H1 (cell line): ENCODE measurements at regions not wholly inside any gene's neighbourhood (a gene's known extent, or its start where the extent isn't known, plus 50 kb on each side); places are given as distances from the start of the nearest gene placed in this dataset.
A peak's percentile ranks its signal among the peaks of the same experiment; 100 is the strongest.

Source experiments
- CTCF ChIA-PET: fragments of 300-600 bp; sonication (Branson Sonifier 250); formaldehyde crosslinking; loops from one replicate; lab custom pipeline; 2021; ENCODE audit not compliant: partially characterized antibody; lab: Charles Lee
- POLR2A ChIA-PET: fragments of 300-600 bp; sonication (Branson Sonifier 250); formaldehyde crosslinking; loops from one replicate; lab custom pipeline; 2021; ENCODE audit warnings: inconsistent platforms; ENCODE audit not compliant: partially characterized antibody; lab: Charles Lee
- DNase-seq, 2 experiments: peaks; one replicate each; pipeline versions ENCODE4 v3.0.0 to v3.0.0-alpha.2; 2010 to 2022; ENCODE audit warnings: low spot score in 2 of 2, low read depth in 1 of 2, mixed read lengths in 1 of 2
- FAIRE-seq: peaks from 2 replicates; lab custom pipeline; 2011; peaks lifted over from hg19 to GRCh38; lab: Jason Lieb, UNC
- H2AFZ ChIP-seq: 2 replicates; pipeline ENCODE4 v1.8.1; 2012; ENCODE audit warnings: low read length, inconsistent platforms
- H2AK5ac ChIP-seq: 2 replicates; pipeline ENCODE4 v1.6.1; 2013; ENCODE audit warnings: low read depth, low read length
- H2BK120ac ChIP-seq: replicated peaks from 2 replicates; pipeline ENCODE3; 2013; ENCODE audit warnings: low read depth, low read length, inconsistent platforms
- H2BK12ac ChIP-seq: 2 replicates; pipeline ENCODE4 v1.6.1; 2013; ENCODE audit warnings: low read depth, low read length
- H2BK15ac ChIP-seq: 2 replicates; pipeline ENCODE4 v1.6.1; 2013; ENCODE audit warnings: low read length
- H2BK20ac ChIP-seq: 2 replicates; pipeline ENCODE4 v1.6.1; 2013; ENCODE audit warnings: low read length
- H2BK5ac ChIP-seq: 2 replicates; pipeline ENCODE4 v1.6.1; 2013; ENCODE audit warnings: low read depth, low read length
- H3K14ac ChIP-seq: 2 replicates; pipeline ENCODE4 v1.6.1; 2013; ENCODE audit warnings: inconsistent platforms; ENCODE audit not compliant: insufficient read length
- H3K18ac ChIP-seq: 2 replicates; pipeline ENCODE4 v1.6.1; 2013; ENCODE audit warnings: low read length; ENCODE audit errors: extremely low read depth
- H3K23ac ChIP-seq: 2 replicates; pipeline ENCODE4 v1.6.1; 2013; ENCODE audit warnings: inconsistent platforms; ENCODE audit not compliant: insufficient read length
- H3K23me2 ChIP-seq: 2 replicates; pipeline ENCODE4 v1.6.1; 2013; ENCODE audit warnings: low read depth, low read length
- H3K27ac ChIP-seq: 2 replicates; pipeline ENCODE4 v1.6.1; 2011; ENCODE audit warnings: low read depth, low read length, inconsistent platforms
- H3K27me3 ChIP-seq, 4 experiments: replicated peaks in 1 of 4; 1 replicate in 1 of 4; 2 replicates in 3 of 4; pipeline versions ENCODE4 v1.6.1 to v1.8.1; 2011 to 2013; ENCODE audit warnings: low read length in 3 of 4, mild to moderate bottlenecking in 3 of 4, inconsistent platforms in 2 of 4, mixed read lengths in 2 of 4, moderate library complexity in 1 of 4; ENCODE audit not compliant: control insufficient read depth in 3 of 4, insufficient read depth in 3 of 4; ENCODE audit errors: extremely low read depth in 1 of 4
- H3K36me3 ChIP-seq, 4 experiments: 2 replicates each; pipeline versions ENCODE4 v1.6.1 to v1.8.1; 2011 to 2013; ENCODE audit warnings: mild to moderate bottlenecking in 4 of 4, low read length in 3 of 4, moderate library complexity in 2 of 4, control low read depth in 1 of 4, inconsistent platforms in 1 of 4; ENCODE audit not compliant: insufficient read depth in 4 of 4, control insufficient read depth in 2 of 4
- H3K4ac ChIP-seq: replicated peaks from 2 replicates; pipeline ENCODE3; 2013; ENCODE audit warnings: low read length, low read depth, mixed read lengths, inconsistent platforms; ENCODE audit not compliant: insufficient read length
- H3K4me1 ChIP-seq, 4 experiments: replicated peaks in 1 of 4; 1 replicate in 1 of 4; 2 replicates in 3 of 4; pipeline versions ENCODE4 v1.6.1 to v1.8.1; 2011 to 2013; ENCODE audit warnings: low read length in 3 of 4, inconsistent platforms in 2 of 4, mixed read lengths in 1 of 4; ENCODE audit not compliant: insufficient read depth in 4 of 4, control insufficient read depth in 3 of 4
- H3K4me2 ChIP-seq, 2 experiments: 2 replicates each; pipeline versions ENCODE4 v1.6.1 to v1.8.1; 2011 to 2013; ENCODE audit warnings: low read depth in 2 of 2, low read length in 2 of 2, control low read depth in 1 of 2, inconsistent platforms in 1 of 2, mild to moderate bottlenecking in 1 of 2; ENCODE audit not compliant: insufficient read depth in 1 of 2
- H3K4me3 ChIP-seq, 4 experiments: fragments of 200-600, 300-600 bp in 1 of 4; sonication (generic), shearing (Covaris generic), sonication (Bioruptor Twin) in 1 of 4; 2 replicates each; pipeline versions ENCODE4 v1.5.1 to v1.8.1; 2011 to 2016; ENCODE audit warnings: low read length in 4 of 4, low read depth in 3 of 4, control low read depth in 2 of 4, inconsistent platforms in 2 of 4, mild to moderate bottlenecking in 2 of 4, mixed read lengths in 1 of 4, moderate library complexity in 1 of 4; ENCODE audit not compliant: insufficient read depth in 2 of 4; ENCODE audit errors: extremely low read depth in 1 of 4
- H3K56ac ChIP-seq: replicated peaks from 2 replicates; pipeline ENCODE3; 2013; ENCODE audit warnings: low read depth, mild to moderate bottlenecking, mixed read lengths, low read length, inconsistent platforms; ENCODE audit not compliant: insufficient read length
- H3K79me1 ChIP-seq: 2 replicates; pipeline ENCODE4 v1.6.1; 2013; ENCODE audit warnings: low read depth, low read length, control low read depth
- H3K79me2 ChIP-seq, 2 experiments: 2 replicates each; pipeline versions ENCODE4 v1.6.1 to v1.8.1; 2012 to 2013; ENCODE audit warnings: low read length in 2 of 2, mild to moderate bottlenecking in 2 of 2, inconsistent platforms in 1 of 2; ENCODE audit not compliant: insufficient read depth in 2 of 2, control insufficient read depth in 1 of 2
- H3K9ac ChIP-seq, 4 experiments: replicated peaks in 1 of 4; 1 replicate in 1 of 4; 2 replicates in 3 of 4; pipeline versions ENCODE4 v1.6.1 to v1.8.1; 2011 to 2013; ENCODE audit warnings: low read depth in 3 of 4, low read length in 3 of 4, control low read depth in 2 of 4, mild to moderate bottlenecking in 2 of 4, moderate library complexity in 2 of 4, inconsistent platforms in 1 of 4; ENCODE audit errors: extremely low read depth in 1 of 4
- H3K9me3 ChIP-seq, 2 experiments: 2 replicates each; pipeline versions ENCODE4 v1.6.1 to v1.8.1; 2012 to 2013; ENCODE audit warnings: mild to moderate bottlenecking in 2 of 2, moderate library complexity in 2 of 2, control low read depth in 1 of 2, inconsistent platforms in 1 of 2, low read depth in 1 of 2, low read length in 1 of 2, mixed read lengths in 1 of 2; ENCODE audit not compliant: insufficient read depth in 2 of 2
- H4K20me1 ChIP-seq, 2 experiments: replicated peaks in 1 of 2; 2 replicates each; pipeline versions ENCODE3 to v1.8.1; 2011 to 2013; ENCODE audit warnings: inconsistent platforms in 2 of 2, low read length in 2 of 2, mild to moderate bottlenecking in 1 of 2; ENCODE audit not compliant: insufficient read depth in 2 of 2, control insufficient read depth in 1 of 2
- H4K5ac ChIP-seq: 2 replicates; pipeline ENCODE4 v1.6.1; 2013; ENCODE audit warnings: low read length, low read depth, mixed read lengths, inconsistent platforms; ENCODE audit not compliant: insufficient read length
- H4K8ac ChIP-seq: 2 replicates; pipeline ENCODE4 v1.8.0; 2013; ENCODE audit warnings: mild to moderate bottlenecking, moderate library complexity, low read length, inconsistent platforms; ENCODE audit not compliant: insufficient read depth; ENCODE audit errors: extremely low read depth
- H4K91ac ChIP-seq: replicated peaks from 2 replicates; pipeline ENCODE3; 2013; ENCODE audit warnings: low read length, mixed read lengths, inconsistent platforms; ENCODE audit not compliant: insufficient read length
- CBX5 ChIP-seq: fragments of 300-800, 300-1000 bp; sonication (generic); IDR thresholded peaks from 2 replicates; pipeline ENCODE4 v1.7.1; 2016; ENCODE audit warnings: antibody characterized with exemption, low read length, low read depth
- CEBPB ChIP-seq: IDR thresholded peaks from 2 replicates; pipeline ENCODE4 v1.6.1; 2012; ENCODE audit warnings: low read depth, low read length
- CHD2 ChIP-seq: IDR thresholded peaks from 2 replicates; pipeline ENCODE4 v1.6.1; 2012; ENCODE audit warnings: low read length, improper control_type of control experiment
- EGR1 ChIP-seq: IDR thresholded peaks from 2 replicates; pipeline ENCODE4 v1.6.1; 2011; ENCODE audit warnings: low read depth, low read length, borderline replicate concordance
- EP300 ChIP-seq, 2 experiments: IDR thresholded peaks; 1 replicate in 1 of 2; 2 replicates in 1 of 2; pipeline ENCODE4 v1.6.1; 2011 to 2012; ENCODE audit warnings: low read depth in 2 of 2, low read length in 2 of 2, mild to moderate bottlenecking in 2 of 2, borderline replicate concordance in 1 of 2, inconsistent platforms in 1 of 2, moderate library complexity in 1 of 2
- KDM4A ChIP-seq: IDR thresholded peaks from one replicate; pipeline ENCODE4 v1.7.1; 2012; ENCODE audit warnings: low read depth, mild to moderate bottlenecking, moderate library complexity, low read length, inconsistent platforms; ENCODE audit not compliant: severe bottlenecking
- SAP30 ChIP-seq: fragments of 300-600 bp; sonication (generic); IDR thresholded peaks from 2 replicates; pipeline ENCODE4 v1.7.1; 2012; ENCODE audit warnings: low read length, moderate library complexity, mild to moderate bottlenecking, inconsistent platforms; ENCODE audit not compliant: insufficient read depth, insufficient replicate concordance
- SIRT6 ChIP-seq: IDR thresholded peaks from one replicate; pipeline ENCODE4 v1.7.1; 2012; ENCODE audit warnings: low read length, inconsistent platforms
- TAF1 ChIP-seq: IDR thresholded peaks from 2 replicates; pipeline ENCODE4 v1.6.1; 2011; ENCODE audit warnings: mild to moderate bottlenecking, low read depth, low read length
- TAF7 ChIP-seq: optimal IDR thresholded peaks from 2 replicates; pipeline ENCODE3; 2011; ENCODE audit warnings: low read depth, mild to moderate bottlenecking, inconsistent platforms, low read length, moderate library complexity, borderline replicate concordance
- TBP ChIP-seq: IDR thresholded peaks from 2 replicates; pipeline ENCODE4 v1.6.1; 2011; ENCODE audit warnings: low read depth, low read length, improper control_type of control experiment
- WGBS, 2 experiments: shearing (Covaris generic) in 1 of 2; methylation state at CpG; one replicate each; pipeline versions ENCODE4 v1.1.6 to v1.1.7; 2013 to 2015; ENCODE audit warnings: low lambda C conversion rate in 2 of 2, mixed read lengths in 2 of 2, inconsistent platforms in 1 of 2, low coverage in 1 of 2, missing lambda C conversion rate in 1 of 2; ENCODE audit not compliant: insufficient replicate concordance in 2 of 2, insufficient coverage in 1 of 2, insufficient read length in 1 of 2; ENCODE audit errors: extremely low coverage in 1 of 2, missing lambda C conversion rate in 1 of 2; 5-methylcytosine and 5-hydroxymethylcytosine counted together

DNA sequence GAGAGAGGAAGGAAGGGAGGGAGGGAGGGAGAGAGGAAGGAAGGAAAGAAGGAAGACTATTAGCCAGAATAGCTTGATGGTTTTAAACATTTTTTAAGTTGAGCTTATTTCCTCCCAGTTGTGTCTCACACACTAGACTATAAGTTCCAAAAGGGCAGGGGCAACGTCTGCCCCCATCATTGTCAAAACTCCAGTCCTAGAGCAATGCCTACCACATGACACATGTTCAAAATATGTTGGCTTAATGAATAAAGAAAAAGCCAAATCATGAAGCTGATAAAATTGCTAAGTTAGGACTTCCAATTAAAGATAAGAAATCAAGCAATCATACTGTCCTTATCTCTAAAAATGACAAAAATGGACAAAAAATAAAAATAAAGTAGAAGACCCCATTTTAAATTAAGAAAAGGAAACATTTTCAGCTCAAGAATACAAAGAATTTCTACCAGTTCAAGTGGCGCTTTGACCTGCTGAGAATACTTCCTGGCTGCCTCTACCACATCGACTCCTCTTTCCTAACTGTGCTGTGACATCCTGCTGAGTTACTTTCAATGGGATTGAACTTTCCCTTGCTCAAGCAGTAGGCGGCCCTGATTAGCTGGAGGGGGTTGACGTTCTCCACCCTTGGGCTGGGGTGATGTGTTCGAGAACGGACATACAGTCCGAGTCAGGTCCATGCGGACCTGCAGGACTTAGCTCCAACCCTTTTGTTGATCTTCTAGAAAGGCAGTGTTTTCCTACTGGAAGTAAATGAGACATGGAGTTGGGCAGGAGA, 283.9 kb upstream of the FOXQ1 start:
- Histone ChIP-seq H3K9me3 (no peaks in the 10 kb centered on the region), H2BK12ac (peak overlapping the region; percentile 9; the same call in 1 of the 2 replicates), H4K91ac (no peak overlapping the region), H3K9ac (no peak overlapping the region), H2BK20ac (no peak overlapping the region; the same call in 1 of the 2 replicates), H3K4me2 (no peak overlapping the region), H3K27ac (no peak overlapping the region), H3K4ac (no peak overlapping the region), H4K20me1 (no peaks in the 10 kb centered on the region), H3K36me3 (no peaks in the 10 kb centered on the region), H2AK5ac (no peak overlapping the region), H3K14ac (no peak overlapping the region), H3K79me1 (no peaks in the 10 kb centered on the region), H3K18ac (no peak overlapping the region), H2BK15ac (no peak overlapping the region), H3K23me2 (no peaks in the 10 kb centered on the region), H4K8ac (no peak overlapping the region), H4K5ac (no peak overlapping the region), H3K79me2 (no peaks in the 10 kb centered on the region), H2BK5ac (0 out of 2 replicates have a peak overlapping the region, but pooled peaks have one; percentile 52), H3K4me1 (peaks cover 0 to 7% (median 2%) of the 10 kb centered on the region in 4 experiments; a peak in 4 of 7 replicates), H3K4me3 (no peak overlapping the region), H3K27me3 (no peaks in the 10 kb centered on the region; a peak in 3 of 7 replicates), H3K56ac (no peak overlapping the region), H3K23ac (no peak overlapping the region), H2BK120ac (no peak overlapping the region), H2AFZ (no peak overlapping the region)
- DNase-seq (peak in 1 of 2 experiments; percentile 3), FAIRE-seq (peak; percentile 7)
- TF ChIP-seq TAF1 (no peak), EGR1 (no peak), CBX5 (no peak), EP300 (IDR thresholded peaks at IDR 0.05; ENCODE audit: borderline replicate concordance in 1 of 2, low read depth in 2 of 2, low read length in 2 of 2) (no peak), TAF7 (no peak), CHD2 (no peak), SIRT6 (no peak), TBP (no peak), KDM4A (no peak), SAP30 (no peak), CEBPB (no peak)
- WGBS, 2 experiments, result 60% methylated on average over 9 of the region's 9 CpGs; no CpG with 5 or more reads in 1 of the 2 experiments
- ChIA-PET POLR2A (no interaction called here), CTCF (interaction anchor here (1.3 kb wide), 1 partner anchor 116 kb away, joined by 3 read pairs; no protein-coding TSS in a partner anchor)
